Vagina (tissue), 2 donors: ENCODE measurements at regions not wholly inside any gene's neighbourhood (a gene's known extent, or its start where the extent isn't known, plus 50 kb on each side); places are given as distances from the start of the nearest gene placed in this dataset.

Source experiments
- DNase-seq, 2 donors: peaks; one replicate each; pipeline ENCODE4 v3.0.0-alpha.2; 2017; ENCODE audit errors: extremely low spot score in 2 of 2
- H3K27ac ChIP-seq: fragments of 200-600 bp; sonication (generic); one replicate; pipeline ENCODE4 v1.5.1; 2019
- H3K27me3 ChIP-seq: fragments of 200-600 bp; sonication (generic); one replicate; pipeline ENCODE4 v1.5.1; 2019
- H3K36me3 ChIP-seq, 2 donors: fragments of 200-600 bp; sonication (generic); one replicate each; pipeline ENCODE4 v1.5.1; 2017 to 2019
- H3K4me1 ChIP-seq: fragments of 200-600 bp; sonication (generic); one replicate; pipeline ENCODE4 v1.5.1; 2019
- H3K4me3 ChIP-seq, 2 donors: fragments of 200-600 bp; sonication (generic); 1 replicate in 1 of 2; 2 replicates in 1 of 2; pipeline ENCODE4 v1.5.1; 2016 to 2019
- H3K9me3 ChIP-seq: fragments of 200-600 bp; sonication (generic); one replicate; pipeline ENCODE4 v1.5.1; 2019
- CTCF ChIP-seq, 3 experiments: fragments of 450-650 bp in 2 of 3; fragments of 200-600 bp in 1 of 3; sonication (generic) in 1 of 3; IDR thresholded peaks; one replicate each; pipeline ENCODE4 v1.5.1; 2017 to 2019; ENCODE audit warnings: antibody characterized with exemption in 3 of 3, mild to moderate bottlenecking in 2 of 3, moderate library complexity in 2 of 3
- POLR2A ChIP-seq, 2 donors: fragments of 450-650 bp; IDR thresholded peaks; one replicate each; pipeline ENCODE4 v1.6.1; 2017; ENCODE audit warnings: antibody characterized with exemption in 2 of 2, mild to moderate bottlenecking in 2 of 2, moderate library complexity in 2 of 2
- POLR2AphosphoS5 ChIP-seq, 2 donors: sonication (generic); formaldehyde crosslinking; IDR thresholded peaks; one replicate each; pipeline ENCODE4 v1.9.0; 2017; ENCODE audit warnings: antibody characterized with exemption in 2 of 2, mild to moderate bottlenecking in 2 of 2, low read depth in 1 of 2; ENCODE audit not compliant: insufficient read depth in 1 of 2
- intact Hi-C: fragments of 100-400 bp; cut with DNase I; formaldehyde crosslinking; loops from one replicate; pipeline ENCODE4 v1.15.1; 2023

GRCh38 chr1:71200503-71200902 is 119.7 kb upstream of the ZRANB2 start:
- Histone ChIP-seq H3K9me3 (no peaks in the 10 kb centered on the region), H3K27me3 (no peaks in the 10 kb centered on the region), H3K27ac (no peak overlapping the region), H3K4me1 (no peaks in the 10 kb centered on the region), H3K36me3 (no peaks in the 10 kb centered on the region), H3K4me3 (no peak overlapping the region)
- intact Hi-C loops = no loop called here
- no peak for DNase-seq
- TF ChIP-seq POLR2A (IDR thresholded peaks at IDR 0.05) = no peak
- TF ChIP-seq CTCF (IDR thresholded peaks at IDR 0.05) = no peak
- TF ChIP-seq POLR2AphosphoS5 (IDR thresholded peaks at IDR 0.05; ENCODE audit: insufficient read depth in 1 of 2, low read depth in 1 of 2) = no peak

- Histone ChIP-seq H3K9me3 (no peaks in the 10 kb centered on the region), H3K4me3 (no peak overlapping the region), H3K36me3 (no peaks in the 10 kb centered on the region), H3K27me3 (no peaks in the 10 kb centered on the region), H3K27ac (no peak overlapping the region), H3K4me1 (no peaks in the 10 kb centered on the region)
- TF ChIP-seq CTCF (IDR thresholded peaks at IDR 0.05) (peak in 1 of 3 experiments; percentile 13), POLR2AphosphoS5 (IDR thresholded peaks at IDR 0.05; ENCODE audit: insufficient read depth in 1 of 2, low read depth in 1 of 2) (no peak)
- intact Hi-C loops = no loop called here
- DNase-seq = no peak
Observed at GRCh38 chr1:71196685-71197084, 115.8 kb upstream of the ZRANB2 start.

- H3K27me3 ChIP-seq = no peaks in the 10 kb centered on the region
- H3K4me1 ChIP-seq = no peaks in the 10 kb centered on the region
- H3K27ac ChIP-seq = no peak overlapping the region
- no peak for DNase-seq
- no peak overlapping the region for H3K4me3 ChIP-seq
- intact Hi-C loops = no loop called here
- no peaks in the 10 kb centered on the region for H3K36me3 ChIP-seq
- no peak for TF ChIP-seq CTCF (IDR thresholded peaks at IDR 0.05)
- no peak for TF ChIP-seq POLR2AphosphoS5 (IDR thresholded peaks at IDR 0.05; ENCODE audit: insufficient read depth in 1 of 2, low read depth in 1 of 2)
- TF ChIP-seq POLR2A (IDR thresholded peaks at IDR 0.05) = no peak
- H3K9me3 ChIP-seq = no peaks in the 10 kb centered on the region
Observed at GRCh38 chr1:71193153-71193552, 112.3 kb upstream of the ZRANB2 start.

- Histone ChIP-seq H3K4me3 (no peak overlapping the region), H3K4me1 (no peaks in the 10 kb centered on the region), H3K27ac (no peak overlapping the region), H3K9me3 (no peaks in the 10 kb centered on the region), H3K27me3 (no peaks in the 10 kb centered on the region), H3K36me3 (no peaks in the 10 kb centered on the region)
- DNase-seq = no peak
- TF ChIP-seq POLR2AphosphoS5 (IDR thresholded peaks at IDR 0.05; ENCODE audit: insufficient read depth in 1 of 2, low read depth in 1 of 2) = no peak
- TF ChIP-seq CTCF (IDR thresholded peaks at IDR 0.05) = no peak
- no peak for TF ChIP-seq POLR2A (IDR thresholded peaks at IDR 0.05)
- intact Hi-C loops = no loop called here
Observed at GRCh38 chr1:71191520-71191919, 110.7 kb upstream of the ZRANB2 start.

- TF ChIP-seq POLR2A (IDR thresholded peaks at IDR 0.05) = no peak
- no peak for TF ChIP-seq CTCF (IDR thresholded peaks at IDR 0.05)
- TF ChIP-seq POLR2AphosphoS5 (IDR thresholded peaks at IDR 0.05; ENCODE audit: insufficient read depth in 1 of 2, low read depth in 1 of 2) = no peak
- H3K4me1 ChIP-seq = no peaks in the 10 kb centered on the region
- H3K27me3 ChIP-seq = no peaks in the 10 kb centered on the region
- no peaks in the 10 kb centered on the region for H3K36me3 ChIP-seq
- no peak overlapping the region for H3K4me3 ChIP-seq
- H3K27ac ChIP-seq = no peak overlapping the region
- intact Hi-C loops = no loop called here
- H3K9me3 ChIP-seq = no peaks in the 10 kb centered on the region
- no peak for DNase-seq
Observed at GRCh38 chr1:71190843-71191242, 110.0 kb upstream of the ZRANB2 start.
